Choroid plexus epithelial cell (primary cell): ENCODE measurements at regions not wholly inside any gene's neighbourhood (a gene's known extent, or its start where the extent isn't known, plus 50 kb on each side); places are given as distances from the start of the nearest gene placed in this dataset.

Experiments
- DNase-seq: peaks from one replicate; pipeline ENCODE4 v3.0.0-alpha.2; 2010; ENCODE audit warnings: low read depth
- H3K4me3 ChIP-seq: 2 replicates; pipeline ENCODE4 v1.5.1; 2011; ENCODE audit warnings: low read depth, mild to moderate bottlenecking, control low read depth, low read length, moderate library complexity
- TF ChIP-seq, protein P1 (sequence below): conservative IDR thresholded peaks from 2 replicates; pipeline ENCODE4 v1.5.1; 2011; ENCODE audit warnings: low read depth, mild to moderate bottlenecking, control low read depth, inconsistent platforms, low read length, moderate library complexity

- no peak for DNase-seq
- H3K4me3 ChIP-seq = no peak overlapping the region
- TF ChIP-seq, protein P1, sequence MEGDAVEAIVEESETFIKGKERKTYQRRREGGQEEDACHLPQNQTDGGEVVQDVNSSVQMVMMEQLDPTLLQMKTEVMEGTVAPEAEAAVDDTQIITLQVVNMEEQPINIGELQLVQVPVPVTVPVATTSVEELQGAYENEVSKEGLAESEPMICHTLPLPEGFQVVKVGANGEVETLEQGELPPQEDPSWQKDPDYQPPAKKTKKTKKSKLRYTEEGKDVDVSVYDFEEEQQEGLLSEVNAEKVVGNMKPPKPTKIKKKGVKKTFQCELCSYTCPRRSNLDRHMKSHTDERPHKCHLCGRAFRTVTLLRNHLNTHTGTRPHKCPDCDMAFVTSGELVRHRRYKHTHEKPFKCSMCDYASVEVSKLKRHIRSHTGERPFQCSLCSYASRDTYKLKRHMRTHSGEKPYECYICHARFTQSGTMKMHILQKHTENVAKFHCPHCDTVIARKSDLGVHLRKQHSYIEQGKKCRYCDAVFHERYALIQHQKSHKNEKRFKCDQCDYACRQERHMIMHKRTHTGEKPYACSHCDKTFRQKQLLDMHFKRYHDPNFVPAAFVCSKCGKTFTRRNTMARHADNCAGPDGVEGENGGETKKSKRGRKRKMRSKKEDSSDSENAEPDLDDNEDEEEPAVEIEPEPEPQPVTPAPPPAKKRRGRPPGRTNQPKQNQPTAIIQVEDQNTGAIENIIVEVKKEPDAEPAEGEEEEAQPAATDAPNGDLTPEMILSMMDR = no peak
Measured at GRCh38 chr18:28652654-28653053, 475.7 kb upstream of the CDH2 start.

- no peak for DNase-seq
- no peak overlapping the region for H3K4me3 ChIP-seq
- TF ChIP-seq, protein P1 = no peak
Measured at GRCh38 chr18:28651298-28651697, 474.4 kb upstream of the CDH2 start.

GRCh38 chr18:28650860-28651259, 473.9 kb upstream of the CDH2 start:
- TF ChIP-seq, protein P1 = no peak
- no peak overlapping the region for H3K4me3 ChIP-seq
- peak; percentile 7 for DNase-seq

DNA sequence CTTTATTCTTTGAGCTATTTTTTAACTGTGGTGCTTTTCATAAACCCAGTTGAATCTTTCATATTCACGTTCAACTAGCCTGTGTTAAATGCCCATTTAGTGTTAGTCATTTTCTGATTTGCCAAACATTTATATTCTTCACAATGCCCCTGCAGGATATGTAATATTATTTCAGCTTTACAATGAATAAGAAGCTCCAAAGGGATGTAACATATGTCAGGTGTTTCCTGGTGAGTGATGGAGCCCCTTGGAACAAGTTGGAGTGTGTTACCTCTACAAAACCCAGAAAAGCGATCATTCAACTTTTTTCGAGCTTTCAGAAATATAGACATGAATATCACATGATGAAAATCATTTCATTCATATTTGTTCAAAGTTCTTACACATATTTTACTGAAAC, 471.0 kb upstream of the CDH2 start:
- TF ChIP-seq, protein P1 = no peak
- no peak overlapping the region for H3K4me3 ChIP-seq
- no peak for DNase-seq

- H3K4me3 ChIP-seq = no peak overlapping the region
- DNase-seq = peak; percentile 5
- TF ChIP-seq, protein P1 = peak; percentile 37
Measured at GRCh38 chr18:28637897-28638296, 461.0 kb upstream of the CDH2 start.

DNA sequence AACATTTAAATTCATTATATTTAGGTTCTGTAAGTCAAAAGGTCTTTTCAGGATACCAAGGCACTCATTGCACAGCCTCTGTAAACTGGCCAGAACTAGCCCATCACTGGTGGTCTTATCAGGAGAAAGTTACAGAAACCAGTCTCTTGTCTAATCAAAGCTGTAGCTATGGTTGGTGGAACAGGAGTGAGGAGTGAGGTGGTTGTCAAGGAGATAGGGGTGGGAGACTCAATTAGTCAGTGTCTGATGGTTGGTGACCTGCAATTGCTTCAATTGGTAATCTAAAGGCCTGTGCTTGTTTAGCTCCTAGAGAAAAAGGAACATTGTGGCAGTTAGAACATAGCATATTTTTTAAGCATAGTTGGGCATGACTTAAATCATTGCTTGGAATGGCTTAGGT, 458.6 kb upstream of the CDH2 start:
- TF ChIP-seq, protein P1 = no peak
- no peak overlapping the region for H3K4me3 ChIP-seq
- DNase-seq = no peak

DNA sequence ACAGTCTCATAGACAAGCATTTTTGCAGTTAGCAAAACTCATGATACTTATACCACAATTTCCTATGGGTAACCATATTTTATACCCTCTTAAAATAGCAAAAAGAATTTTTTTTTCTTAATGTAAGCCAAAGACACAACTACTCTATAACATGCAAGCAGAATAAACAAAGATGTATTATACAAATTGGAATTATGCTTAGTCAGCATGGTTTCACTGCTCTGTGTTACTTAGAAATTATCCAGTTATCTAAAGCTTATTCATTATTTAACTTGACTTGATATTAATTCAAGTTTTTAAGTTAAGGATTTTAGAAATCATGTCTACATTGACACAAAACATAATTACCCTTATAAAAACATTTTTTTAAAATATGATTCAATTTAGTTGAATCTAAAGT, 449.8 kb upstream of the CDH2 start:
- no peak overlapping the region for H3K4me3 ChIP-seq
- no peak for DNase-seq
- TF ChIP-seq, protein P1 = no peak
